Fibroblast of lung (primary cell): ENCODE measurements at regions not wholly inside any gene's neighbourhood (a gene's known extent, or its start where the extent isn't known, plus 50 kb on each side); places are given as distances from the start of the nearest gene placed in this dataset.

Experiments
- DNase-seq, 2 donors: peaks; one replicate each; pipeline versions ENCODE4 v3.0.0 to v3.0.0-alpha.2; 2010; ENCODE audit warnings: low read depth in 2 of 2
- H2AFZ ChIP-seq: 2 replicates; pipeline ENCODE4 v1.5.1; 2012; ENCODE audit warnings: low read length, control low read depth, inconsistent platforms
- H3K27ac ChIP-seq: 2 replicates; pipeline ENCODE4 v1.5.1; 2011; ENCODE audit warnings: low read length, control low read depth; ENCODE audit not compliant: insufficient read depth
- H3K27me3 ChIP-seq: 2 replicates; pipeline ENCODE4 v1.5.1; 2011; ENCODE audit warnings: mild to moderate bottlenecking, low read length; ENCODE audit not compliant: control insufficient read depth, insufficient read depth
- H3K36me3 ChIP-seq: 2 replicates; pipeline ENCODE4 v1.5.1; 2011; ENCODE audit warnings: low read length; ENCODE audit not compliant: control insufficient read depth, insufficient read depth
- H3K4me1 ChIP-seq: 2 replicates; pipeline ENCODE4 v1.5.1; 2011; ENCODE audit warnings: low read length; ENCODE audit not compliant: control insufficient read depth, insufficient read depth; ENCODE audit errors: extremely low read depth
- H3K4me2 ChIP-seq: 2 replicates; pipeline ENCODE4 v1.5.1; 2011; ENCODE audit warnings: low read length, control low read depth; ENCODE audit not compliant: insufficient read depth; ENCODE audit errors: extremely low read depth
- H3K4me3 ChIP-seq, 4 experiments: fragments of 200-600 bp in 1 of 4; sonication (generic) in 1 of 4; replicated peaks in 1 of 4; 2 replicates each; pipeline ENCODE4 v1.5.1; 2011 to 2016; ENCODE audit warnings: low read length in 4 of 4, low read depth in 3 of 4, mild to moderate bottlenecking in 3 of 4, control low read depth in 2 of 4, inconsistent platforms in 1 of 4, mixed read lengths in 1 of 4; ENCODE audit not compliant: insufficient read depth in 1 of 4; ENCODE audit errors: control extremely low read depth in 1 of 4
- H3K79me2 ChIP-seq: 2 replicates; pipeline ENCODE4 v1.5.1; 2012; ENCODE audit warnings: mild to moderate bottlenecking, low read length, inconsistent platforms; ENCODE audit not compliant: control insufficient read depth, insufficient read depth
- H3K9ac ChIP-seq: 2 replicates; pipeline ENCODE4 v1.5.1; 2011; ENCODE audit warnings: mild to moderate bottlenecking, low read length, control low read depth; ENCODE audit not compliant: insufficient read depth
- H3K9me3 ChIP-seq: 2 replicates; pipeline ENCODE4 v1.5.1; 2012; ENCODE audit warnings: low read depth, low read length; ENCODE audit not compliant: control insufficient read depth, insufficient read depth
- H4K20me1 ChIP-seq: 2 replicates; pipeline ENCODE4 v1.5.1; 2011; ENCODE audit warnings: low read length; ENCODE audit not compliant: control insufficient read depth, insufficient read depth; ENCODE audit errors: extremely low read depth
- EZH2 ChIP-seq: IDR thresholded peaks from 2 replicates; pipeline ENCODE4 v1.5.1; 2012; ENCODE audit warnings: low read length, control low read depth, mild to moderate bottlenecking; ENCODE audit errors: missing control alignments
- TF ChIP-seq, protein P1 (sequence below), 2 donors: IDR thresholded peaks in 1 of 2; conservative IDR thresholded peaks in 1 of 2; 1 replicate in 1 of 2; 2 replicates in 1 of 2; pipeline ENCODE4 v1.5.1; 2011 to 2012; ENCODE audit warnings: low read length in 2 of 2, control low read depth in 1 of 2, inconsistent platforms in 1 of 2, low read depth in 1 of 2, mild to moderate bottlenecking in 1 of 2

DNA sequence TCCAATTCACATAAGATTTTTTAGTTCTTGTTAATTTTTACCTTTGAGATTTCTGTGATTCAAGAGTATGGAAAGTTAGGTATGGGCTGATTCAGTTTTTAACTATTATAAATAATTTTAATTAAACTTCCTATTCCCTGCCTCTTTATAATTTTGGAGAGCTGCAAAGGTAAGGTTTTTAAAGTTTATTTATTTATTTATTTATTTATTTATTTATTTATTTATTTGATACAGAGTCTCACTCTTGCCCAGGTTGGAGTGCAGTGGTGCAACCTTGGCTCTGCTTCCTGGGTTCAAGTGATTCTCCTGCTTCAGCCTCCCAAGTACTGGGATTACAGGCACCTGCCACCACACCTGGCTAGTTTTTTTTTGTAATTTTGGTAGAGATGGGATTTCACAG lies 215.5 kb upstream of the FIGN start:
- DNase-seq, result no peak
- H3K36me3 ChIP-seq, result no peaks in the 10 kb centered on the region
- no peak overlapping the region for H3K4me3 ChIP-seq
- no peaks in the 10 kb centered on the region for H3K4me1 ChIP-seq
- TF ChIP-seq, protein P1, sequence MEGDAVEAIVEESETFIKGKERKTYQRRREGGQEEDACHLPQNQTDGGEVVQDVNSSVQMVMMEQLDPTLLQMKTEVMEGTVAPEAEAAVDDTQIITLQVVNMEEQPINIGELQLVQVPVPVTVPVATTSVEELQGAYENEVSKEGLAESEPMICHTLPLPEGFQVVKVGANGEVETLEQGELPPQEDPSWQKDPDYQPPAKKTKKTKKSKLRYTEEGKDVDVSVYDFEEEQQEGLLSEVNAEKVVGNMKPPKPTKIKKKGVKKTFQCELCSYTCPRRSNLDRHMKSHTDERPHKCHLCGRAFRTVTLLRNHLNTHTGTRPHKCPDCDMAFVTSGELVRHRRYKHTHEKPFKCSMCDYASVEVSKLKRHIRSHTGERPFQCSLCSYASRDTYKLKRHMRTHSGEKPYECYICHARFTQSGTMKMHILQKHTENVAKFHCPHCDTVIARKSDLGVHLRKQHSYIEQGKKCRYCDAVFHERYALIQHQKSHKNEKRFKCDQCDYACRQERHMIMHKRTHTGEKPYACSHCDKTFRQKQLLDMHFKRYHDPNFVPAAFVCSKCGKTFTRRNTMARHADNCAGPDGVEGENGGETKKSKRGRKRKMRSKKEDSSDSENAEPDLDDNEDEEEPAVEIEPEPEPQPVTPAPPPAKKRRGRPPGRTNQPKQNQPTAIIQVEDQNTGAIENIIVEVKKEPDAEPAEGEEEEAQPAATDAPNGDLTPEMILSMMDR (conservative IDR thresholded peaks at IDR 0.05 in 1 of 2, IDR thresholded peaks at IDR 0.05 in 1 of 2; ENCODE audit: low read depth in 1 of 2, low read length in 2 of 2), result no peak
- no peak for TF ChIP-seq EZH2
- no peaks in the 10 kb centered on the region for H3K9me3 ChIP-seq
- no peak overlapping the region for H3K4me2 ChIP-seq
- no peak overlapping the region for H2AFZ ChIP-seq
- no peak overlapping the region for H3K9ac ChIP-seq
- no peaks in the 10 kb centered on the region for H3K27me3 ChIP-seq
- no peaks in the 10 kb centered on the region for H4K20me1 ChIP-seq
- no peaks in the 10 kb centered on the region for H3K79me2 ChIP-seq
- no peak overlapping the region for H3K27ac ChIP-seq

DNA sequence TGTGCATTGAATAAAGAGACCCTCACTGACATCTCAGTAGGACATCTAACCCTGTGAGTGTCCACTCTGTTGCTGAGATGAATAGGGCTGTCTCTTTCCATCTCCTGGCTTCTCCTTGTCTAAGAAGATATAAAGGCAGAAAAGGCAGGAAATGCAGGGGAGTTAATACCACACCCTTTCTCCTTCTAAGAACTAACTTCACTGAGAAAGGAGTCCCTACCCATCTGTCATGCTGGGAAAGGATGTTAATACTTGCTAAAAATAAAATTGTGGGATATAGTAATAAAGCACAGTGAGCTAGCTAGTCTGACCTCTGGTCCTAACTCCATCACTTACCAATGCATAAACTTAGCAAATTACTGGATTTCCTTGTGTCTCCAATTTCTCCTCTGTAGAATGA lies 213.9 kb upstream of the FIGN start:
- H3K27me3 ChIP-seq, result no peaks in the 10 kb centered on the region
- H3K27ac ChIP-seq, result no peak overlapping the region
- no peak overlapping the region for H3K9ac ChIP-seq
- TF ChIP-seq, protein P1 (conservative IDR thresholded peaks at IDR 0.05 in 1 of 2, IDR thresholded peaks at IDR 0.05 in 1 of 2; ENCODE audit: low read depth in 1 of 2, low read length in 2 of 2), result no peak
- TF ChIP-seq EZH2, result no peak
- no peaks in the 10 kb centered on the region for H3K79me2 ChIP-seq
- DNase-seq, result no peak
- no peak overlapping the region for H3K4me3 ChIP-seq
- H3K9me3 ChIP-seq, result no peaks in the 10 kb centered on the region
- no peaks in the 10 kb centered on the region for H4K20me1 ChIP-seq
- no peaks in the 10 kb centered on the region for H3K36me3 ChIP-seq
- no peaks in the 10 kb centered on the region for H3K4me1 ChIP-seq
- no peak overlapping the region for H2AFZ ChIP-seq
- no peak overlapping the region for H3K4me2 ChIP-seq

DNA sequence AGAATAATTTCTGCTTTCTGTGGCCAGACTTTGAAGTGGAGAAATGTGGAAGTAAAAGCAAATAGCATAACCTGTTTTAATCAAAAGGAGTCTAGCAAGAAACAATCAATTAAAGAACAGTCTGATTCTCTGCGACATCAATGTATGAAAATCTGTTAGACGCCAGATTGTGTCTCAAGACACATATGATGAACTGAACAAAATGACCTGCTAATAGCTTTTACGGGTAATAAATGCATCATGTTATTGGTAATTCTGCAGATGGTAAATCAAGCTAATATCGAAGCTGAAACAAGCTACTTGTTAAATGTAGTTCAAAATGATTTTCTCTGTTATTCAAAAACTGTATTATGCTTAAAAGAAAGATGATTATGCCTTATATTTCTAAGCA lies 208.5 kb upstream of the FIGN start:
- no peak overlapping the region for H2AFZ ChIP-seq
- no peaks in the 10 kb centered on the region for H3K36me3 ChIP-seq
- H3K4me3 ChIP-seq, result no peak overlapping the region
- H3K4me1 ChIP-seq, result no peaks in the 10 kb centered on the region
- no peak overlapping the region for H3K4me2 ChIP-seq
- no peaks in the 10 kb centered on the region for H4K20me1 ChIP-seq
- no peak overlapping the region for H3K27ac ChIP-seq
- DNase-seq, result no peak
- no peaks in the 10 kb centered on the region for H3K9me3 ChIP-seq
- no peak overlapping the region for H3K9ac ChIP-seq
- TF ChIP-seq EZH2, result no peak
- TF ChIP-seq, protein P1 (conservative IDR thresholded peaks at IDR 0.05 in 1 of 2, IDR thresholded peaks at IDR 0.05 in 1 of 2; ENCODE audit: low read depth in 1 of 2, low read length in 2 of 2), result no peak
- H3K79me2 ChIP-seq, result no peaks in the 10 kb centered on the region
- H3K27me3 ChIP-seq, result no peaks in the 10 kb centered on the region
